CD1c-positive myeloid dendritic cell (primary cell): ENCODE measurements at regions not wholly inside any gene's neighbourhood (a gene's known extent, or its start where the extent isn't known, plus 50 kb on each side); places are given as distances from the start of the nearest gene placed in this dataset.

ENCODE experiments used
- DNase-seq: peaks from one replicate; pipeline ENCODE4 v3.0.0-alpha.2; 2016; ENCODE audit errors: extremely low spot score

- no peak for DNase-seq
These were observed 392.3 kb upstream of the MEF2C start for GRCh38 chr5:89275066-89275855.

DNA sequence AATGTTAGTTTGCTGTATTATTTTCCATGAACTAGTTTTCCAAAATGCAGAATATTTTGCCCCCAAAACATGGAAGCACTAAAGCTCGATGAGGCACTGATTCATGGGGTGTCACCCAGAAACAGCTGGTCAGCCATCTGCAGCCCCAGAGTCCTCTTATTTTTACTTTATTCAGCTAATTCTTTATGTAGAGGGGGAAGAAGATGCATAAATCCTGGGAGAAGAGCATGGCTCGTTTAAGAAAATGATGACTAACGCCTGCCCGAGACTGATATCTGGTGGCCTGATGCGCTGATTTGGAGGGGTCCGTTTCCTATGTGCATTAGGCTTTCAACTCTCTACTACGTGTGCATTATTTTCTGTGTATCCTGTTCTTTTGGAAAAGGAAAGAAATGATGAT, 390.3 kb upstream of the MEF2C start:
- DNase-seq = no peak

DNA sequence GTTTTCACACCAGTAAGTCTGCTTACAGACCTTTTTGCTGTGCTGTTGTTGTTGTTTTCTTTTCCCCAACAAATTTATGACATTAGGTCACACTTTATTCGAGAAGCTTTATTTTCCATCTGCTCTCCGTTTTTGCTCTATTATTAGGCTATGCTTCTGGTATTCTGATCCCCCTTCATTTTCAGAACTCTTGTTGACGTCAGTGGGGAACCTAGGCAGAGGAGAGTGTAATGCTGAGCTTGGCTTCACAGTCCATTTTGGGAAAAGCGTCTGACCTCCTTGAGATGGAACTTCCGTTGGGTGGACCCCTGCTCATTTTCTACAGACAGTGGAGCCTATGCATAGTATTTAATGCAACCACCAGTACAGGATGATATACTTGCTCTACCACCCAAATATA, 387.9 kb upstream of the MEF2C start:
- no peak for DNase-seq

GRCh38 chr5:89269721-89270120, 386.7 kb upstream of the MEF2C start:
- DNase-seq = no peak

GRCh38 chr5:89268460-89268859, 385.5 kb upstream of the MEF2C start:
- peak; percentile 44 for DNase-seq

DNA sequence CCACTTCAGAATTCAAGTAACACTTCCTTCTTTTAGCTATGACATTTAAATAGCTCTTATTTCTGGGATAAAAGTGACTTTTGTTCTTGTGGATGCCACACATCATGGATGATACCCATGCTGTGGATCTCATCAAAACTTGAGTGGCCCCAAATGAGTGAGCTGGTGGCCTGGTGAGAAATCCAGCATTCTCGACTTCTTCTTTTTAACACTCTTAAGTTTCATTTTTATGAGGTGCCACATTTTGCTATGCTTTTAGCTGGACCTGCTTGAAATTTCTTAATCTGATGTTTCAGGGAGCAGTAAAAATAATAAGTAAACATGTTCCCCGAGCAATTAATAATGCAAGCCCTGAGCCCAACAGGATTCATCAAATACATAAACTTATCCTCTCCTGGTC, 384.8 kb upstream of the MEF2C start:
- DNase-seq = peak; percentile 16

GRCh38 chr5:89265511-89266179, 382.7 kb upstream of the MEF2C start:
- no peak for DNase-seq

DNA sequence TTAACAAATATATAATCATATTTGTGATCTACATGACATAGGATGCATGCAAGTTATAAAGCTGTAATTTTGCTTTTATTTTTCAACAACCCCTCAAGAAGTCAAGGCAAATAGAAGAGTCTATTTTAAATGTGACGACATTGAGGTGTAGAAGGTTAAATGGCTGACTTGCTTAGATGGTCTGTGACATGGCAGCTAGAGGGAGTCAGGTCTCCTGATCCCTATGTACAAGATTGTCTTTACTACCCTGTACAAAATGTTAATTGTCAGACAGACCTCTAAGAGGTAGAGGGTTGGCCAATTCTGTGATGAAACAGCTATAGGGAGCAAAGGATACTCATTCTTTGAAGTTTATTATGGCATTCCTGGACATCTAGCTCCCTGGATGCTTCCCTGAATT, 380.9 kb upstream of the MEF2C start:
- no peak for DNase-seq

GRCh38 chr5:89262030-89262429, 379.0 kb upstream of the MEF2C start:
- DNase-seq = no peak

DNA sequence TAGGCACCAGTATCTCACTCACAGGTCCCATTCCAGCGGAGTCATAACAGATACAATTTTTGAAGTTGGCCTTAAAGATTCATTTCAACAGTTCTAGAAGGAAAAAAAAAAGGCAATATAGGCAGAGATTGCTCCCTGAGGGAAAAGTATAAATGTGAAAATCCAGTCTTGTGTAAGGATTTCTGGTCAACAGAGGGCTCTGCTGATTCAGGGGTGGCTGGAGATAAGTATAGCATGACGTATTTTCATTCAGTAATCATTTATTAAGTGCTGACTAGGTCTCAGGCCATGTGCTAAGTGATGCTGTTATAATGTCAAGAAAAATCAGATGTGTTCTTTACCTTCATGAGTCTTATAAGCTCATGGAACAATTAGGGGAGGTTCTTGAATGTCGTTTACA, 377.3 kb upstream of the MEF2C start:
- no peak for DNase-seq

DNA sequence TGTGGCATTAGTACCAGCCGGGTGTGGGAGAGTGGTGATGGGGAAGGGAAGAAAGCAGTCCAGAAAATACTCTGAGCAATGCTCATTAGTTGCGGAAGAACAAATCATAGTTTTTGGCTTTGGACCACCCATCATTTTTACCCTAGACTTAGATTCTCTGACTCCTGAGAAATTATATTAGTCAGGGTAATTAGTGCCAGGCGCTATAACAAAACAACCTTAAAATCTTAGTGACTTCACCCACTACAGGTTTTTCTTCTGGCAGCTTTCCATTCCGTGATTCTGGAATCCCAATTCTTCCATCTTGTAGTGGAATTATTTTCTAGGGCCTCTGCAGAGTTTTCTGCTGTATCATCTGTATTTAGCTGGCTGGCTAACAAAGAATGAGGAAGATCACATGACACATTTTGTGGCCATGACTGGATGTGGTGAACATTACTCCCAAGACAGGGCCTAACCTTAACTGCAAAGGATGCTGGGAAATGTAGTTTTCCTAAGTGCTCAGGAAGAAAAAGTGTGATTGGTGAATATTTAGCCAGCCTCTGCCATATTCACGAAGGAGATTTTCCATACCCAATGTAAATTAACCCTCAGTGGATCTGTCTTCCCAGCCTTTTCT, 373.0 kb upstream of the MEF2C start:
- DNase-seq = peak; percentile 57

GRCh38 chr5:89253666-89254352, 370.8 kb upstream of the MEF2C start:
- DNase-seq = no peak

DNA sequence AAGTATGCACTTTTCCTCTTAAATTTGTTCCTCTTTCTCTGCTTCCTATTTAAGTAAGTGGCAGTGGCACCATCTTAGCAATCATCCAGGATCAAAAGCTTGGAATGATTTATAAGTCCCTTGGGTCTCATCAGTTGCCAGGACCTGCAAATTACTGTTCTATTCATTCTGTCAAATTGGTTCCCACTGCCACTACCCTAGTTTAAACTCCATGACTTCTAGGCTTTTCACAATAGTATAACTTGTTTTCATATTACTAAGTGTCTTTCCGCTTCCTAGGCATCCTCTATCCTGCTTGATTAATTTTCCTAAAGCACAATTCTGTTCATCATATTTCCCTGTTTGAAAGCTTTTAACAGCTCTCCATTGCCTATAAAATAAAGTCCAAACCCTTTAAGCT, 363.9 kb upstream of the MEF2C start:
- peak; percentile 3 for DNase-seq

DNA sequence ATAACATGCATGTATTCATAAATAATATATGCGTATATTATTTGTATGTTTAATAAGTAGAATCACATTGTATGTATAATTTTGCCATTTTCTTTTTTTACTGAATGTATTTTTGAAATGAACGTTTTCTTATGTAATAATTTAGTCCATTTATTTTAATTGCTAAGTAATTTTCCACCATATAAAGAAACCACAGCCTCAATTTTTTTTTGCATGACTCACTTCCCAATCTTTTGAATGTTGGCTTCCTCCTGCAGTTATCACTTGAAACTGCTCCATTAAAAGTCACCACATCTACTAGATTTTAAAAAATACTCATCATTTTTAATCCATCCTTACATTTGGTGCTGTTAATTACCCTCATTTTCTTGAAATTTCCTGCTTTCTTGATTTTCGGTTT, 363.3 kb upstream of the MEF2C start:
- DNase-seq = peak; percentile 9

DNA sequence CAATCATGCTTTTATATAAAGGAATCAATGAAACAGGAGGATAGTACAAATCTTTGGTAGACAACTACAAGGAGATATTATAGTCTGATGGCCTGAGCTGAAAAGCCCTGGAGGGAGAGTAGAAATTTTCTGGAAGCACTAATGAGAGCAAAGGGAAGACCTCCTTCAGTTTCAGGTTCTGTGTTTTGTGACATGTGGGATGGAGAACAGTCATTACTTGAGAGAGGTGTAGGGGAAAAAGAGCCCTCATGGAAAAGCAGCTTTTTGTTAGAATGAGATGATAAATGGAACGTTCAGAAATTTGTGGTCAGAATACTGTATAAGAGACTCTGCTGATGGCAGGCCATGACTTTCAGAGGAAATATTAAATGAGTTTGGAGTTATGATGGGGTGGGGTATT, 360.6 kb upstream of the MEF2C start:
- DNase-seq = no peak

- no peak for DNase-seq
These were observed 358.2 kb upstream of the MEF2C start for GRCh38 chr5:89241186-89241585.

- DNase-seq = no peak
These were observed 353.9 kb upstream of the MEF2C start for GRCh38 chr5:89236900-89237299.

- no peak for DNase-seq
These were observed 350.5 kb upstream of the MEF2C start for GRCh38 chr5:89233462-89233861.

DNA sequence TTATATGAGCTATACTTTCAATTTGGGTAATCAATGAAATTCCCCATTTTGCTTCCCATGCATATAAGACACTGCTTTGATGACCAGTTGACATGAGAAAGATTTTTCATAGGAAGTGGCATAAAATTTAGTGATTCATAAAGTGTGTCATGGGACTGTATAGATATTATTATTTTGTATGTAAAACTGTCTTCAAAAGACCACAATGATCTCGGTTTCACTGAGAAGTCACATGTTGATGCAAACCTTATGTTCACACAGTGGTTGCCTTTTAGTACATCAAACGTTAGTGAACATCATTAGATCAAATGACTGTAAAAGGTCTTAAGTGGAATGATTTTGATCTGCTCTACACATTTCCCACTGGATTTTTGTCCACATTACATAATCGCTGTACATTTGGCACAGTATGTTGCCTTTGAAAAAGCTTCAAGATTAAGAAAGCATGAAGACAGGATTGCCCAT, 349.2 kb upstream of the MEF2C start:
- DNase-seq = no peak

GRCh38 chr5:89230178-89230577, 347.2 kb upstream of the MEF2C start:
- no peak for DNase-seq

DNA sequence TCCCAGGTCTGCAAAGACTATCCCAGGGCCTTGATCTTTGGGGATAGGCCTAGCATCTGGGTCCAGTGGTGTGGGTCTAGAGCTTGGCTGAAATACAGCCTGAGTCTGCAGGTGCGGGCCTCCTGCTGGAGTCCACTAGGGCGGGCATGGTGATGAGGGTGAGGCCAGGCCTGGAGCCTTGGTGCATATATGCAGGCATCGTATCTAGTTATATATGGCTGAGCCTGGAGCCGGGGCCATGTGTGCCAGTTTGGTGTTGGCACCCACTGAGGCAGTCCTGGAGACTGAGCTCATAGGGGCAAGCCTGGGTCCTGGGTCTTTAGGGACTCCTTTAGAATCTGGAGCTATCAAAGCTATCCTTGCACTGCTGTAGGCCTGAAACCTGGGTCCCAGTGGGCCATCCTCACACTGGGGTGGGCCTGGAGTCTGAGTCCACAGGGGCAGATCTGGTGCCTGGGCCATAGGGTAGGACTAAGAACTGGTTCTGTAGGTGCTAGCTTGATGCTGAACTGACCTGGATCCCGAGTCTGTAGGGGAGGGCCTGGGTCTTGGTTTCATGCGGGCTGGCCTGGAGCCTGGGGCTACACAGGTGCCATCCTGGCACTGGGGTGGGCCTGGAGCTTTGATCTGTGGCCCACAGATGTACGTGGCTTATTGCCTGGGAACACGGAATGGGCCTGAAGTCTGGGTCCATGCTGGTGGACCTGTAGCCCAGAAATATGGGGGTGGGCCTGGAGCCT, 346.5 kb upstream of the MEF2C start:
- no peak for DNase-seq

DNA sequence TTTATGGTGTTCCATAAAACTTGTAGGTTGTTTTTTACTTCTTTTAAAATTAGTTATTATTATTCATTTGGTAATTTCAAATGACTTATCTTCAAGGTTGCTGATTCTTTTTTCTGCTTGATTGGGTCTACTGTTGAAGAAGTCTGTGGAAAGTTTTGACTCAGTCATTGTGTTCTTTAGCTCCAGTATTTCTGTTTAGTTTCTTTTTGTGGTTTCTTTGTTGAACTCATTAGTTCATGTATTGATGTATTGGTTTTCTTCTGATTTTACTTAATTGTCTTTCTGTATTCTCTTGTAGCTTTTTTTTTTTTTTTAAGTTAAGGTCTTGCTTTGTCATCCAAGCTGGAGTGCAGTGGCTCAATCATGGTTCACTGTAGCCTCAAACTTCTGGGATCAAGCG, 345.4 kb upstream of the MEF2C start:
- no peak for DNase-seq
